A549 (cell line): ENCODE measurements at regions not wholly inside any gene's neighbourhood (a gene's known extent, or its start where the extent isn't known, plus 50 kb on each side); places are given as distances from the start of the nearest gene placed in this dataset.

ENCODE experiments used
- ATAC-seq, 2 experiments: fragments of 200-7000 bp in 1 of 2; fragments of >200 bp in 1 of 2; cut with Nextera tagmentation in 1 of 2; cut with Tn5 transposase in 1 of 2; 3 replicates each; pipeline versions ENCODE4 v1.8.0 to v1.9.1; 2018 to 2020; ENCODE audit warnings: mild to moderate bottlenecking in 1 of 2, moderate library complexity in 1 of 2
- CTCF ChIA-PET: fragments of 300-600 bp; sonication (Branson Sonifier 250); formaldehyde crosslinking; extraction: SDS; loops from one replicate; lab custom pipeline; 2021; ENCODE audit warnings: antibody characterized with exemption, inconsistent platforms; lab: Yijun Ruan, JAX
- POLR2A ChIA-PET: fragments of 350-600 bp; formaldehyde crosslinking; extraction: SDS; loops from one replicate; lab custom pipeline; 2021; ENCODE audit warnings: antibody characterized with exemption, inconsistent platforms; lab: Yijun Ruan, JAX
- DNase-seq, 2 experiments: peaks; one replicate each; pipeline versions ENCODE4 v3.0.0 to v3.0.0-alpha.2; 2011 to 2016; ENCODE audit warnings: low read depth in 1 of 2, low spot score in 1 of 2
- FAIRE-seq: peaks from 2 replicates; lab custom pipeline; 2011; peaks lifted over from hg19 to GRCh38; lab: Jason Lieb, UNC
- H3K27ac ChIP-seq, 2 experiments: fragments of >200 bp; sonication (Bioruptor Twin); formaldehyde crosslinking; 3 replicates each; pipeline ENCODE4 v1.5.1; 2016 to 2017
- H3K4me1 ChIP-seq: fragments of >200 bp; sonication (Bioruptor Twin); formaldehyde crosslinking; 3 replicates; pipeline ENCODE4 v1.6.1; 2016
- H3K4me2 ChIP-seq: fragments of >200 bp; sonication (Bioruptor Twin); formaldehyde crosslinking; 3 replicates; pipeline ENCODE4 v1.6.1; 2016
- H3K4me3 ChIP-seq: fragments of >200 bp; sonication (Bioruptor Twin); formaldehyde crosslinking; 3 replicates; pipeline ENCODE4 v1.5.1; 2016
- H3K9me3 ChIP-seq: fragments of >200 bp; sonication (Bioruptor Twin); formaldehyde crosslinking; 3 replicates; pipeline ENCODE4 v1.6.1; 2016
- CHD2 ChIP-seq: fragments of 150-350 bp; IDR thresholded peaks from 2 replicates; pipeline ENCODE4 v1.6.1; 2014; ENCODE audit warnings: low read length; ENCODE audit not compliant: partially characterized antibody
- CHD4 ChIP-seq: fragments of 200-600 bp; sonication (generic); IDR thresholded peaks from 2 replicates; pipeline ENCODE4 v1.6.1; 2016; ENCODE audit warnings: antibody characterized with exemption, mild to moderate bottlenecking, borderline replicate concordance
- HEYL ChIP-seq: fragments of 250-450 bp; sonication (Bioruptor Pico); IDR thresholded peaks from 2 replicates; pipeline ENCODE4 v1.8.0; 2021; ENCODE audit warnings: mild to moderate bottlenecking, moderate library complexity
- HMGXB4 ChIP-seq: fragments of 250-450 bp; sonication (Bioruptor Pico); IDR thresholded peaks from 2 replicates; pipeline ENCODE4 v1.5.0; 2021; ENCODE audit warnings: mild to moderate bottlenecking, moderate library complexity, borderline replicate concordance
- MAFK ChIP-seq: fragments of 450-650 bp; IDR thresholded peaks from 2 replicates; pipeline ENCODE4 v1.6.1; 2014; ENCODE audit not compliant: partially characterized antibody
- MAX ChIP-seq: IDR thresholded peaks from 2 replicates; pipeline ENCODE4 v1.6.1; 2012
- RCOR1 ChIP-seq: fragments of 150-350 bp; IDR thresholded peaks from 2 replicates; pipeline ENCODE4 v1.6.1; 2014; ENCODE audit warnings: antibody characterized with exemption, low read length, low read depth
- RNF2 ChIP-seq: fragments of 200-600 bp; sonication (generic); IDR thresholded peaks from 2 replicates; pipeline ENCODE4 v1.6.1; 2016; ENCODE audit warnings: low read depth, mild to moderate bottlenecking, antibody characterized with exemption, moderate library complexity, borderline replicate concordance
- TP53 ChIP-seq: fragments of 250-450 bp; sonication (Bioruptor Pico); IDR thresholded peaks from 2 replicates; pipeline ENCODE4 v1.5.0; 2021; ENCODE audit warnings: mild to moderate bottlenecking, moderate library complexity
- ZNF302 ChIP-seq: fragments of 250-450 bp; sonication (Bioruptor Pico); IDR thresholded peaks from 2 replicates; pipeline ENCODE4 v1.9.0; 2021; ENCODE audit warnings: inconsistent platforms, mild to moderate bottlenecking, moderate library complexity
- ZSCAN20 ChIP-seq: fragments of 250-450 bp; sonication (Bioruptor Pico); IDR thresholded peaks from 2 replicates; pipeline ENCODE4 v1.8.0; 2022; ENCODE audit warnings: mild to moderate bottlenecking, moderate library complexity
- WGBS: methylation state at CpG from one replicate; pipeline ENCODE4 v1.1.6; 2017; ENCODE audit errors: missing lambda C conversion rate; 5-methylcytosine and 5-hydroxymethylcytosine counted together

GRCh38 chr10:2681891-2682290, 385.5 kb upstream of the PFKP start (continued):
- TF ChIP-seq CHD4 (no peak), ZNF302 (CRISPR knock-in tag) (no peak)

GRCh38 chr10:2680821-2681220, 386.5 kb upstream of the PFKP start:
- 69% methylated on average over 5 of the region's 8 CpGs for WGBS
- Histone ChIP-seq H3K4me1 (no peaks in the 10 kb centered on the region), H3K4me3 (no peak overlapping the region), H3K9me3 (no peaks in the 10 kb centered on the region), H3K27ac (no peak overlapping the region), H3K4me2 (no peak overlapping the region)
- ATAC-seq = no peak
- FAIRE-seq = no peak
- TF ChIP-seq MAX = no peak
- TF ChIP-seq MAFK = no peak
- ChIA-PET POLR2A (no interaction called here), CTCF (no interaction called here)
- DNase-seq = no peak

- no peak for TF ChIP-seq HMGXB4 (CRISPR knock-in tag)
- TF ChIP-seq RCOR1 = no peak
- Histone ChIP-seq H3K4me2 (no peak overlapping the region), H3K27ac (no peak overlapping the region), H3K4me3 (no peak overlapping the region), H3K9me3 (no peaks in the 10 kb centered on the region), H3K4me1 (no peaks in the 10 kb centered on the region)
- 18% methylated on average over 9 of the region's 12 CpGs for WGBS
- ChIA-PET CTCF (no interaction called here), POLR2A (no interaction called here)
- ATAC-seq (0 out of 6 replicates have a peak, but pooled peaks of 1 of the 2 experiments have one; percentile 8), DNase-seq (no peak), FAIRE-seq (no peak)
Measured at GRCh38 chr10:2679646-2680045, 387.7 kb upstream of the PFKP start.

- FAIRE-seq (no peak), DNase-seq (no peak), ATAC-seq (no peak)
- WGBS = 8% methylated on average over 1 of the region's 1 CpG
- Histone ChIP-seq H3K4me2 (no peak overlapping the region), H3K4me3 (no peak overlapping the region), H3K4me1 (no peaks in the 10 kb centered on the region), H3K27ac (no peak overlapping the region), H3K9me3 (no peaks in the 10 kb centered on the region)
- TF ChIP-seq MAFK = peak; percentile 70
- no peak for TF ChIP-seq HEYL
- no peak for TF ChIP-seq CHD2
- ChIA-PET CTCF (interaction anchor here (0.7 kb wide), 1 partner anchor 162 kb away, joined by 3 read pairs; no protein-coding TSS in a partner anchor), POLR2A (no interaction called here)
Measured at GRCh38 chr10:2676455-2676854, 390.9 kb upstream of the PFKP start.

- no peak overlapping the region for H3K27ac ChIP-seq
- DNase-seq = no peak
- no peak for FAIRE-seq
- no peak for TF ChIP-seq RCOR1
- peak; percentile 60 for TF ChIP-seq MAFK
- H3K4me3 ChIP-seq = no peak overlapping the region
- ATAC-seq = no peak
- H3K4me1 ChIP-seq = no peaks in the 10 kb centered on the region
- ChIA-PET CTCF (no interaction called here), POLR2A (no interaction called here)
- H3K9me3 ChIP-seq = no peaks in the 10 kb centered on the region
- no peak overlapping the region for H3K4me2 ChIP-seq
Measured at GRCh38 chr10:2674451-2674850, 392.9 kb upstream of the PFKP start.

GRCh38 chr10:2670864-2671263, 396.5 kb upstream of the PFKP start:
- FAIRE-seq (no peak), ATAC-seq (no peak), DNase-seq (no peak)
- no peak overlapping the region for H3K4me2 ChIP-seq
- no peaks in the 10 kb centered on the region for H3K9me3 ChIP-seq
- 26% methylated on average over 7 of the region's 7 CpGs for WGBS
- TF ChIP-seq TP53 (no peak), ZNF302 (CRISPR knock-in tag) (no peak), RNF2 (no peak), ZSCAN20 (CRISPR knock-in tag) (no peak)
- no peak overlapping the region for H3K4me3 ChIP-seq
- ChIA-PET POLR2A (no interaction called here), CTCF (no interaction called here)
- no peaks in the 10 kb centered on the region for H3K4me1 ChIP-seq
- H3K27ac ChIP-seq = no peak overlapping the region
